Urinary bladder (tissue), 3 donors: ENCODE measurements at regions not wholly inside any gene's neighbourhood (a gene's known extent, or its start where the extent isn't known, plus 50 kb on each side); places are given as distances from the start of the nearest gene placed in this dataset.
"Not testable (repeated sequence)": the region's sequence is repeated elsewhere in the genome, so short reads cannot be mapped to it uniquely, and the experiment has no call there.

Experiments
- DNase-seq: peaks from one replicate; pipeline ENCODE4 v3.0.0-alpha.2; 2015; ENCODE audit errors: extremely low spot score
- H3K27ac ChIP-seq: one replicate; pipeline ENCODE4 v1.5.1; 2013; ENCODE audit warnings: low read depth, mild to moderate bottlenecking, moderate library complexity
- H3K36me3 ChIP-seq: one replicate; pipeline ENCODE4 v1.6.1; 2013; ENCODE audit warnings: mild to moderate bottlenecking, moderate library complexity; ENCODE audit not compliant: insufficient read depth
- H3K4me1 ChIP-seq: one replicate; pipeline ENCODE4 v1.6.1; 2013; ENCODE audit warnings: mild to moderate bottlenecking, moderate library complexity; ENCODE audit not compliant: insufficient read depth
- H3K4me3 ChIP-seq: one replicate; pipeline ENCODE4 v1.5.1; 2013; ENCODE audit warnings: low read depth, low read length
- WGBS: extraction: QIAGEN DNeasy Blood & Tissue Kit; methylation state at CpG from one replicate; pipeline ENCODE4 v1.1.7; 2013; 5-methylcytosine and 5-hydroxymethylcytosine counted together
- donor health status: healthy with polysubstance abuse.
- donor health status: healthy.

- Histone ChIP-seq H3K36me3 (no peaks in the 10 kb centered on the region), H3K4me1 (no peaks in the 10 kb centered on the region), H3K4me3 (no peak overlapping the region), H3K27ac (no peak overlapping the region)
- 71% methylated on average over 1 of the region's 1 CpG for WGBS
- DNase-seq, result no peak
Observed at GRCh38 chr2:185643434-185643833, 95.2 kb upstream of the FSIP2 start.

DNA sequence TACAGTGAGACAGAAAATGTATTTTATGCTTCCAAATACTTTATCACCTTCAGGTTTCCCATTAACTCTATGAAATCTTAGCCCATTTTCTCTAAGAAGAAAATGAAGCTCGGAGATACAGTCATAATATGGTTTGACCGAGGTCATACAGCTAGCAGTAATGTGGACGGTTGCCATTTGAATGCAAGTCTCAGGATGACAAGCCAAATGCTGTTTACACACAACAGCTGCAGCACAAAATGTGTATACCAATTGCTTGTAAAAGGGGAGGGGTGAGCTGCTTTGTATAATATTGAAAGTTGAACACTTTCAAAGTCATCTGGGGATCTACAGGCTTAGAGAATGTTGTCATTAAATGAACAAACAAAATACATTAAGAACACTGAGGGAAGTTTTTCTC lies 93.8 kb upstream of the FSIP2 start:
- Histone ChIP-seq H3K36me3 (no peaks in the 10 kb centered on the region), H3K27ac (no peak overlapping the region), H3K4me1 (no peaks in the 10 kb centered on the region), H3K4me3 (no peak overlapping the region)
- peak; percentile 5 for DNase-seq
- 44% methylated on average over 3 of the region's 3 CpGs for WGBS

DNA sequence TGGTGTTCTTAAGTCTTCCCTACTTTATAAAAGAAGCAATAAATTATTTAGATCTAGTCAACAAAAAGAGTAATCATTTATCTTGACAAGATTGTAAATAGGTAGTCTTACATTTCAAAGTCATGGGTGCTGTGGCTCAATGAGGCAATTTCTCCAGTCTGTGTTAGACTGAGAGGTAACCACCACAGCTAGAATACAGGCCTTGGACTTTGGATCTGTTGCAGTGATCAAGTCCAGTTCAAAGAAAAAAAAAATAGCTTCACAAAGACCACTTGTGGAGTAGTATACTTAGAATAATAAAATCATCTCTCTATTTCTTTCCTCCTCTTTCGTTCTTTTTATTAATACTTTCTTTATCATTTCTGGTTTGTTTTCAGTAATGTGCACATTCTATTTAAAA lies 93.1 kb upstream of the FSIP2 start:
- Histone ChIP-seq H3K27ac (no peak overlapping the region), H3K4me3 (no peak overlapping the region), H3K36me3 (no peaks in the 10 kb centered on the region), H3K4me1 (no peaks in the 10 kb centered on the region)
- DNase-seq, result no peak
- 69% methylated on average over 1 of the region's 1 CpG for WGBS

DNA sequence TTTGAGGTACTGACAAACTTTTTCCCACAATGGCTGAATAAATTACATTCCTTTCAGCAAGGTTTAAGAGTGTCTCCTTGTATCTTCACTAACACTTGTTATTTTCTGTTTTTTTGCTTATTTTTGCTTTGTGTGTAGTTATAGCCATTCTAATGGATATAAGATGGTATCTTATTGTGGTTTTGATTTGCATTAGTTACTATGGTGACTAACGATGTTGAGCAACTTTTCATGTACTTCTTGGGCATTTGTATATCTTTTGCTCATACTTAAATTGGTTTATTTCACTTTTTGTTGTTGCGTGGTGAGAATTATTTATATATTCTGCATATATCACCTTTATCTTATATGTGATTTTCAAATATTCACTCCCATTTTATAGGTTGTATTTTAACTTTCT lies 79.9 kb upstream of the FSIP2 start:
- no peak overlapping the region for H3K4me3 ChIP-seq

DNA sequence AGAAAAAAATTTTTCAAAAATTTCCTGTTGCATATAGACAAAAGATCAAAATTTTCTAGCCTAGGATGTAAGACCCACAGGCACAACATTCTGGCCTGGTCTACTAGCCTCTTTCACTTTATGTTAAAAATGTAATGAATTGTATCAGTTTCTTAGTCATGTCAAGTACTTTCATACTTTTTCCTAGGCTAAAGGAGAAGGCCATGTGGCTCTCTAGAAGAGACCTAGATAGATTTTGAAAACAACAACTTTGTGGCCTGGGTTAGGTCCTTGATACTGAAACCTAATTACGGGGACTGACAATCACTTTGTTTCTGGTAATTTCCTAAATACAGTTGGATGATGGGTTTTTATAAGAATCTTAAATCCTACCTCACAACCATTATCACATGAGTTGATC lies 74.8 kb upstream of the FSIP2 start:
- DNase-seq, result no peak
- Histone ChIP-seq H3K27ac (no peak overlapping the region), H3K4me3 (no peak overlapping the region), H3K4me1 (no peaks in the 10 kb centered on the region), H3K36me3 (no peaks in the 10 kb centered on the region)
- 97% methylated on average over 1 of the region's 1 CpG for WGBS

More for the DNA sequence above, 79.9 kb upstream of the FSIP2 start:
- no peak for DNase-seq
- Histone ChIP-seq H3K4me1 (no peaks in the 10 kb centered on the region), H3K27ac (no peak overlapping the region), H3K36me3 (no peaks in the 10 kb centered on the region)
- 82% methylated on average over 2 of the region's 2 CpGs for WGBS

GRCh38 chr2:185664384-185664783 lies 74.2 kb upstream of the FSIP2 start:
- no peaks in the 10 kb centered on the region for H3K36me3 ChIP-seq
- H3K4me3 ChIP-seq, result no peak overlapping the region
- no peaks in the 10 kb centered on the region for H3K4me1 ChIP-seq
- no peak overlapping the region for H3K27ac ChIP-seq
- 91% methylated on average over 2 of the region's 2 CpGs for WGBS
- no peak for DNase-seq

DNA sequence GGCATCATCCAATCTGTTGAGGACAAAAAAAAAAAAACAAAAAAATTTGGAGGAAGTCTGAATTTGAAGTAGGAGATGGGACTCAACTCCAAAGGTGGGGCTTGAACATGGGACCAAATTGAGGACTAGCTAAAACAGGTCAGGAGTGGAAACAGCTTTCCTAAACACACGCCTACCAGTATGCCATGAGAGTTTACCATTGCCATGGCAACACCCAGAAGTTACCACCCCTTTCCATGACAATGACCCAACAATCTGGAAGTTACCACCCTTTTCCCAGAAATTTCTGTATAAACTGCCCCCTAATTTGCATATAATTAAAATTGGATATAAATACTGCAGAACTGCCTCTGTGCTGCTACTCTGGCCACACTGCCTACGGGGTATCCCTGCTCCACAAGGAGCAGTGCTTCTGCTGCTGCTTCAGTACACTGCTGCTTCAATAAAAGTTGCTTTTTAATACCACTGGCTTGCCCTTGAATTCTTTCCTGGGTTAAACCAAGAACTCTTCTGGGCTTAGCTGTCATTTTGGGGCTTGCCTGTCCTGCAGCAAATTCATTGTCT lies 73.3 kb upstream of the FSIP2 start:
- WGBS, result 84% methylated on average over 2 of the region's 2 CpGs
- Histone ChIP-seq H3K4me3 (no peak overlapping the region), H3K4me1 (no peaks in the 10 kb centered on the region), H3K27ac (no peak overlapping the region), H3K36me3 (no peaks in the 10 kb centered on the region)
- DNase-seq, result no peak

- Histone ChIP-seq H3K27ac (no peak overlapping the region), H3K36me3 (no peaks in the 10 kb centered on the region), H3K4me1 (no peaks in the 10 kb centered on the region), H3K4me3 (no peak overlapping the region)
- 94% methylated on average over 2 of the region's 2 CpGs for WGBS
- no peak for DNase-seq
Observed at GRCh38 chr2:185667452-185667851, 71.2 kb upstream of the FSIP2 start.

DNA sequence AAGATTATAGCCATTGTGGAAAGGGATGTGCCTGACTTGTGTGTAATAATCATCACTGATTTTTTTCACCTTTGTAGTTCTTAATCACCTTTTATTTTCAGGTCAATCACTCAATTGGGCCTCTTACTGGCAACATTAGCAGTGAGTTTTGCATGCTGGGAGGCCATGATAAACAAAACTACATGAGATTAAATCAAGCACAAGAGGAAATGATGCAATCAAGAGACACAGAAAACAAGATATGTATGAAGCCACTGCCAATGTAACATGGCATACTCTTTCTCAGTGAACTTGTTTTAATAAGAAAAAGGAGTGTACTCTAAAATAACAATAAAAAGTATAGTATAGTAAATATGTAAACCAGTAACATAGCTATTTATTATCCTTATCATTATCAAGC lies 69.9 kb upstream of the FSIP2 start:
- DNase-seq, result no peak
- Histone ChIP-seq H3K4me3 (no peak overlapping the region), H3K27ac (no peak overlapping the region), H3K4me1 (no peaks in the 10 kb centered on the region), H3K36me3 (no peaks in the 10 kb centered on the region)

DNA sequence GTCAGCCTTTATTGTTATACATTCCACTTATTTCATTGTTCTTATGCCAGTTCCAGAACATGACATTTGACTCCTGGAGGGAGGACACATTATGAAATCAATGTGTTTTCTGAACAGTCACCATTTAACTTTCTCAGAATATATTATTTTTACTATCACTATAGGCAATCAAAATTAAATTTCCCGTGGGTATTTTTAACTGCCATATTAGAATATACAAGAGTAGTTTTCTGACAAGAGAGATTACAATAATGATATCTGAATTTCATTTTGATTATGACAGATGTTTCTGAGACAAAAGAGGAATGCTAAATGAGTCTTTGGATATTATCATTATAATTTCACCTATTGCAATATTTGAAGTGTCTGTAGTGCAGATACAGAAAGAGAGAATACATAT lies 64.4 kb upstream of the FSIP2 start:
- 79% methylated on average over 1 of the region's 1 CpG for WGBS
- DNase-seq, result no peak
- H3K36me3 ChIP-seq, result no peaks in the 10 kb centered on the region
- no peak overlapping the region for H3K4me3 ChIP-seq
- H3K27ac ChIP-seq, result no peak overlapping the region
- H3K4me1 ChIP-seq, result no peaks in the 10 kb centered on the region

- H3K36me3 ChIP-seq, result no peaks in the 10 kb centered on the region
Observed at GRCh38 chr2:185676316-185676715, 62.3 kb upstream of the FSIP2 start.

DNA sequence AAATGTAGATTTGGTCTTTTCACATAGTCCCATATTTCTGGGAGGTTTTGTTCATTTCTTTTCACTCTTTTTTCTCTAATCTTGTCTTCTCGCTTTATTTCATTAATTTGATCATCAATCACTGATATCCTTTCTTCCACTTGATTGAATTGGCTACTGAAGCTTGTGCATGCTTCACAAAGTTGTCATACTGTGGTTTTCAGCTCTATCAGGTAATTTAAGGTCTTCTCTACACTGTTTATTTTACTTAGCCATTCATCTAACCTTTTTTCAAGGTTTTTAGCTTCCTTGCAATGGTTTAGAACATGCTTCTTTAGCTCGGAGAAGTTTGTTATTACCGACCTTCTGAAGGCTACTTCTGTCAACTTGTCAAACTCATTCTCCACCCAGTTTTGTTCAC lies 51.6 kb upstream of the FSIP2 start:
- not testable (repeated sequence) for H3K4me3 ChIP-seq, H3K4me1 ChIP-seq, DNase-seq, H3K36me3 ChIP-seq, H3K27ac ChIP-seq
- WGBS, result 92% methylated on average over 3 of the region's 3 CpGs

More at GRCh38 chr2:185676316-185676715, 62.3 kb upstream of the FSIP2 start:
- Histone ChIP-seq H3K4me3 (no peak overlapping the region), H3K27ac (no peak overlapping the region), H3K4me1 (no peaks in the 10 kb centered on the region)
- DNase-seq, result no peak
- WGBS, result 94% methylated on average over 2 of the region's 2 CpGs

GRCh38 chr2:185687967-185688366 lies 50.6 kb upstream of the FSIP2 start:
- WGBS, result 93% methylated on average over 7 of the region's 7 CpGs
- Histone ChIP-seq H3K36me3 (no peaks in the 10 kb centered on the region), H3K4me3 (no peak overlapping the region), H3K4me1 (no peaks in the 10 kb centered on the region), H3K27ac (no peak overlapping the region)
- DNase-seq, result no peak
